Naive B cell (primary cell): ENCODE measurements at regions not wholly inside any gene's neighbourhood (a gene's known extent, or its start where the extent isn't known, plus 50 kb on each side); places are given as distances from the start of the nearest gene placed in this dataset.
A peak's percentile ranks its signal among the peaks of the same experiment; 100 is the strongest.

Experiments
- ATAC-seq, 2 donors: fragments of 150-1000 bp; cut with Tn5 transposase; 2 replicates each; pipeline ENCODE4 v1.10.0; 2021; ENCODE audit warnings: low read depth in 2 of 2, mild to moderate bottlenecking in 2 of 2, moderate library complexity in 2 of 2
- DNase-seq: peaks from one replicate; pipeline ENCODE4 v3.0.0; 2022
- H3K27ac Mint-ChIP-seq, 6 donors: one replicate each; pipeline ENCODE4 v1.8.0; 2020 to 2022; ENCODE audit warnings: mild to moderate bottlenecking in 6 of 6, mixed read lengths in 6 of 6, moderate library complexity in 5 of 6, inconsistent platforms in 2 of 6
- H3K27me3 Mint-ChIP-seq, 3 donors: one replicate each; pipeline ENCODE4 v1.8.0; 2021 to 2022; ENCODE audit warnings: mixed read lengths in 3 of 3, mild to moderate bottlenecking in 1 of 3
- H3K36me3 Mint-ChIP-seq, 2 donors: one replicate each; pipeline ENCODE4 v1.8.0; 2020 to 2022; ENCODE audit warnings: mixed read lengths in 2 of 2, inconsistent platforms in 1 of 2, mild to moderate bottlenecking in 1 of 2
- H3K4me1 Mint-ChIP-seq, 3 donors: one replicate each; pipeline ENCODE4 v1.8.0; 2020 to 2022; ENCODE audit warnings: mixed read lengths in 3 of 3, inconsistent platforms in 1 of 3, mild to moderate bottlenecking in 1 of 3, moderate library complexity in 1 of 3
- H3K4me3 Mint-ChIP-seq, 8 donors: one replicate each; pipeline ENCODE4 v1.8.0; 2020 to 2022; ENCODE audit warnings: mild to moderate bottlenecking in 8 of 8, mixed read lengths in 8 of 8, moderate library complexity in 8 of 8, inconsistent platforms in 2 of 8
- H3K9me3 Mint-ChIP-seq, 7 donors: one replicate each; pipeline ENCODE4 v1.8.0; 2020 to 2022; ENCODE audit warnings: mixed read lengths in 7 of 7, mild to moderate bottlenecking in 5 of 7, inconsistent platforms in 2 of 7, moderate library complexity in 1 of 7

DNA sequence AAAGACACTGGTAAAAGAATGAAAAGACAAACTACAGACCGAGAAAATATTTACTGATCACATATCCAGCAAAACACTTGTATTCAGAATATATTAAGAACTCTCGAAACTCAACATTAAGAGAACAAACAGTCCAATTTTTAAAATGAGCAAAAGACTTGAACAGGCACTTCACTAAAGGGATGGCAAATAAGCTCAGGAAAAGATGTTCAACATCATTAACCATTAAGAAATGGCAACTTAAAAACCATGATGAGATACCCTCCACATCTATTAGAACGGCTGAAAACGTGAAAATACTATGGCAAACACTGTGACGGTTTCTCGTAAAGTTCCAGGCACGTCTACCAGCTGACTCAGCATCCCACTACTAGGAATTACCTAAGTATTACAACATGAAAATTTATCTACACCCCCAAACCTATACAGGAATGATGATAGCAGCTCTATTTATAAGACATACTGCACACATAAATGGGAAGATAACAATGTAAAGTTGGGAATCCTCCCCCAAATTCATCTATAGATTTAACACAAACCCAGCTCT, 86.1 kb upstream of the PROK2 start:
- Mint-ChIP-seq H3K9me3 (peaks cover 1 to 13% (median 3%) of the 10 kb centered on the region in 7 donors), H3K4me1 (peaks cover 4 to 9% (median 5%) of the 10 kb centered on the region in 3 donors), H3K27me3 (peaks cover 17 to 29% (median 28%) of the 10 kb centered on the region in 3 donors), H3K27ac (no peak overlapping the region), H3K4me3 (no peak overlapping the region), H3K36me3 (peaks cover 0 to 8% of the 10 kb centered on the region in 2 donors)
- DNase-seq (no peak), ATAC-seq (no peak)

DNA sequence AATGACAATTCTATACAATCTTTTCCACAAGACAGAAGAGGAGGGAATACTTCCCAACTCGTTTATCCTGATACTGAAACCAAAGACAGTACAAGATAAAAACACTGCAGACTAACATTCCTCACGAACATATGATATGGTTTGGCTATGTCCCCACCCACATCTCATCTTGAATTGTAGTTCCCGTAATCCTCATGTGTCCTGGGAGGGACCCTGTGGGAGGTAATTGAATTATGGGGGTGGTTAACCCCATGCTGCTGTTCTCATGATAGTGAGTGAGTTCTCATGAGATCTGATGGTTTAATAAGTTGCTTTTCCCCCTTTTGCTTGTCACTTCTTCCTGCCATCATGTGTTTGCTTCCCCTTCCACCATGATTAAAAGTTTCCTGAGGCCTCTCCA, 83.9 kb upstream of the PROK2 start:
- no peaks in the 10 kb centered on the region for H3K4me1 Mint-ChIP-seq
- H3K27me3 Mint-ChIP-seq = peaks cover 29 to 36% (median 33%) of the 10 kb centered on the region in 3 donors
- DNase-seq = no peak

DNA sequence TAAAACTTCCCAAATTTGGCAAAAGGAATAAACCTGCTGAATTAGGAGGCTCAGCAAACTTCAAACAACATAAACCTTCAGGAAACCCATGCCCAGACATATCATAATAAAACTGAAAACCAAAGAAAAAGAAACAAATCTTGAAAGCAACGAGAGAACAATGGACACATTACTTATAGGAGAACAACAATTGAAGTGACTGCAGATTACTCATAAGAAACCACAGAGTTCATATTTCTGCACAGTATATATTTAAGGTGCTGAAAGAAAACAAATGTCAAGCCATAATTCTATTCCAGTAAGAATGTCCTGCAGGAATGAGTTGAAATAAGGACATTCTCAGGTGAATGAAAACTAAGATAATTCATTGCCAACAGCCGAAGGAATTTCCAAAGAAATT, 80.8 kb upstream of the PROK2 start:
- no peak overlapping the region for H3K27ac Mint-ChIP-seq
- no peaks in the 10 kb centered on the region for H3K4me1 Mint-ChIP-seq
- H3K9me3 Mint-ChIP-seq = peaks cover 6 to 22% (median 13%) of the 10 kb centered on the region in 7 donors
- no peak for DNase-seq
- H3K27me3 Mint-ChIP-seq = peaks cover 50 to 62% (median 60%) of the 10 kb centered on the region in 3 donors
- H3K4me3 Mint-ChIP-seq = no peak overlapping the region
- ATAC-seq = no peak
- H3K36me3 Mint-ChIP-seq = peaks cover 9 to 27% of the 10 kb centered on the region in 2 donors

More for the DNA sequence above, 83.9 kb upstream of the PROK2 start:
- Mint-ChIP-seq H3K36me3 (peaks cover 0 to 8% of the 10 kb centered on the region in 2 donors), H3K27ac (no peak overlapping the region), H3K9me3 (peaks cover 1 to 13% (median 3%) of the 10 kb centered on the region in 7 donors), H3K4me3 (no peak overlapping the region)
- ATAC-seq = no peak

DNA sequence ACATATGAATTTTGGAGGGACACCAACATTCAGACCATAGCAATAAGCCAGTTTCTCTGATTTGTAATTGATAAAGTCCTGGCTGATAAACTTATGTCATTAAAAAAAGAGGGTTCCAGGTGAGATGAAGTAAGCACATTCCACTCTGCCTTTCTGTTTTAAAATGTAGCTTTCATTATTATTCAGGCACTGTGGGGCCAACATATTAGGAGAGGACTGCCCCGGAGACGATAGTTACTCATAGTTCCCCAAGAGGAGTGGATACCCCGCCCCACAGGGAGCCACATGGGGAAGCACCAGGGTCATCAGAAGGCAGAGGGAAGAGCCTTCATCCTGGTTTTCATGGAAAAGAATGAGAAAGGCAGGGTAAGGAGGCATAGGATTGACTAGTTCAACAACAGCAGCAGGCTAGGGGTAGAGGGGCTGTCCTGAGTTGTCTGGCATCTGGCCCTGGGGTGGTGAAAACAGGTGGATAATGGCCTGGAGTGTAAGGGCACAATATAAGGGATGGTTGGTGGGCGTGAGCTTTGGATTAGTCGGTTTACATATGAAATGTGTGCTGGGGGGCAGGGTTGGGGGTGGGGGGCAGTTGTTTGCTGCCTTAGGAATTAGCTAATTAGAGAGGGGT, 78.7 kb upstream of the PROK2 start:
- H3K4me1 Mint-ChIP-seq = no peaks in the 10 kb centered on the region
- no peak overlapping the region for H3K27ac Mint-ChIP-seq
- no peak overlapping the region for H3K4me3 Mint-ChIP-seq
- peaks cover 62 to 79% (median 76%) of the 10 kb centered on the region in 3 donors for H3K27me3 Mint-ChIP-seq
- ATAC-seq = no peak
- peaks cover 11 to 37% (median 17%) of the 10 kb centered on the region in 7 donors for H3K9me3 Mint-ChIP-seq
- DNase-seq = no peak
- peaks cover 18 to 36% of the 10 kb centered on the region in 2 donors for H3K36me3 Mint-ChIP-seq

DNA sequence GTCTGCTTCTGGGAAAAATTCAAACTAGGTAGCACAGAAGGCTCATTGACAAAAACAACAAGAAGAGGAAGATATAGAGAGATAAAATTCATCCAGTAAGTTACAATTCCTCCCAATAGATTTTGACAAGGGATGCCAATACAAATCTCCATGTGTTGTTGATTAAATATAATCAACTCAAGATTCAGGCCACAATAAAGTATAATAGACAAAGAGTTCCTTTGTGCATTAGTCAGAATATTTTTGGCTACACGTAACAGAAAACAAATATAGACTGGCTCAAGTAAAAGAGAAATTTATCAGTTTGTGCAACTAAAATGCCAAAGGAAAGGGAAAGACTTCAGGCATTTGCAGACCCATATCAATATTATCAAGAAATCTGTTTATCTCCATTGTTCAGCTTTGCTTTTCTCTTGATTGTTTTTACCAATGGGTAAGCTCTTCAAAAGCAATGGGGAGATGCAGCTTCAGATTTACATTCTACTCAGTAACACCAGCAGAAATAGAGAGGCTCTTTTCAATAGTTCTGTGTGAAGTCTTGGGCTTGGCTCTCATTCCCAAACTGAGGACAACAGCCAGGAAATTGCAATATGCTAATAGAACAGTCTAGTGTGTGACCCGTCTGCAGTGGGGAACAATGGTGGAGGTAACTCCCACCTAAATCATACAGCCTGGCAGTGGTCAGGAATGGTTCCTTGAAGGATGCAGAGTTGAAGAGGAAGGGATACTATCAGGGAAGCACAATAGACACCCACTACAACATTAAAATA, 77.6 kb upstream of the PROK2 start:
- Mint-ChIP-seq H3K4me3 (no peak overlapping the region), H3K36me3 (peaks cover 18 to 31% of the 10 kb centered on the region in 2 donors), H3K9me3 (peaks cover 10 to 29% (median 14%) of the 10 kb centered on the region in 7 donors), H3K27ac (no peak overlapping the region), H3K27me3 (peaks cover 62 to 85% (median 84%) of the 10 kb centered on the region in 3 donors), H3K4me1 (no peaks in the 10 kb centered on the region)
- ATAC-seq (no peak), DNase-seq (no peak)

DNA sequence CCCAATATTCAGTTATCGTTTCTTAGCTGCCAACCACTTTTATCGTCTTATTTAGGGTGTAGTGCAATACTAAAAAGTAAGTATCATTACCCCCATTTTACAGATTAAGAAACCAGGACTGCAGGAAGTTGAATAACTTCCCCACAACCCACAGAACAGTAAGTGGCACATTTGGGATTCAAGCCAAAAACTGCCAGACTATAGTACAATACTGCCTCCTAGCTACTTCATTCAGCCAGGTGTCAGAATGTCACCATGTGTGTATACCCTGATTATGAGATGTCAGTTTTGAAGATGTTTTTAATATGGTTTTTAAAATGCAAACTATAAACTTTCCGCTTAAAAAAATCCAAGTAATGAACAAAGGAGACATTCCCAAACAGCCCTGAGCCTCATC, 74.2 kb upstream of the PROK2 start:
- Mint-ChIP-seq H3K36me3 (peaks cover 18 to 27% of the 10 kb centered on the region in 2 donors), H3K4me3 (no peak overlapping the region), H3K27me3 (peaks cover 52 to 81% (median 75%) of the 10 kb centered on the region in 3 donors), H3K9me3 (peaks cover 10 to 24% (median 14%) of the 10 kb centered on the region in 7 donors), H3K4me1 (no peaks in the 10 kb centered on the region), H3K27ac (no peak overlapping the region)
- DNase-seq = no peak
- no peak for ATAC-seq

DNA sequence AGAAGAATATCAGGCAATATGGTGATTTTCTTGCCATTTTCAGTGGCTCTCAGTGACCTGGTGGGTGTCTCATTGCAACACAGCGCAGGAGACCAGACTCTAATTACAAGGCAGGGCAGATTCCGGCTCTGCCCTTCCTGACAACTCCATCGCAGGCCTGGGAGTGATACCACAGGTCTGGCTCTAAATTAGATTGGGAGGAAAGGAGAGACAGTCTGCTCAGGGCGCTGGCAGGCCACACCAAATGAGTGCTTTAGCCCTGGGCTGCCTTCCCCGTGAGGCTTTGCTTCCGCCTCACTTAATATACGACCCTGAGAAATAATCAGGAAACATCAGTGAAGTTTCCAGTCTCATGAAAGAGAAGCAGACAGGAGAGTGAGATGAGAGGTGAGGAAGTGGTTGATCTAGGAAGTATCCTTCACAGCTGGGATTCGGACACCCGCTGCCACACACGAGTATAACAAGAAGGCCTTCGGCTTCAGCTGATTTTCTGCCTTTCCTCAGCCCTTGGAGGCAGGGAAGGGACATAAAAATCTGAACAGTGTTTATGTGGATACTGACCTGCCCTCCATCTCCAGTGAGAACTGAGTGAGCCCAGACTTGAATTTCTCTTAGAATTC, 73.7 kb upstream of the PROK2 start:
- Mint-ChIP-seq H3K9me3 (peaks cover 10 to 24% (median 14%) of the 10 kb centered on the region in 7 donors), H3K4me1 (no peaks in the 10 kb centered on the region), H3K36me3 (peaks cover 18 to 27% of the 10 kb centered on the region in 2 donors), H3K4me3 (no peak overlapping the region), H3K27ac (no peak overlapping the region), H3K27me3 (peaks cover 57 to 81% (median 71%) of the 10 kb centered on the region in 3 donors)
- ATAC-seq (no peak), DNase-seq (no peak)

DNA sequence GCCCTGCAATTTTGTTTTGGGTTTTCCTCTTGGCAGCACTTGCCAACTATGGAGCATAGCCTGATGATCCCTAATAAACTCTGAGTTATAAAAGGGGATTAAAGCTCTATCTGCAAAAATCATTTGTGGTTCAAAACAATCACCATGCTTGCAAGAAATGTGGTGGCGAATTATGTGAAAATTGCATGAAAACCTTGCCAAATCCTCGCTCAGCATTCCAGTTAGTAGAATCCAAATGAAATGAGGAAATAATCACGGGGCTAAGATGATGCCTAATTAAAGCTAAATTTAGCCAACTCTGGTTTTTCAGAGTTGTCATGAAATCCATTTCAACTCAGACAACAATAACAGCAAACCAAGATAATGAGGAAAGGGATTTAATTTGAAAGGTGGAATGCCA, 73.0 kb upstream of the PROK2 start:
- no peak overlapping the region for H3K4me3 Mint-ChIP-seq
- H3K4me1 Mint-ChIP-seq = no peaks in the 10 kb centered on the region
- peaks cover 57 to 74% (median 65%) of the 10 kb centered on the region in 3 donors for H3K27me3 Mint-ChIP-seq
- no peak for ATAC-seq
- peaks cover 18 to 27% of the 10 kb centered on the region in 2 donors for H3K36me3 Mint-ChIP-seq
- no peak overlapping the region for H3K27ac Mint-ChIP-seq
- H3K9me3 Mint-ChIP-seq = peaks cover 10 to 24% (median 14%) of the 10 kb centered on the region in 7 donors
- DNase-seq = no peak

DNA sequence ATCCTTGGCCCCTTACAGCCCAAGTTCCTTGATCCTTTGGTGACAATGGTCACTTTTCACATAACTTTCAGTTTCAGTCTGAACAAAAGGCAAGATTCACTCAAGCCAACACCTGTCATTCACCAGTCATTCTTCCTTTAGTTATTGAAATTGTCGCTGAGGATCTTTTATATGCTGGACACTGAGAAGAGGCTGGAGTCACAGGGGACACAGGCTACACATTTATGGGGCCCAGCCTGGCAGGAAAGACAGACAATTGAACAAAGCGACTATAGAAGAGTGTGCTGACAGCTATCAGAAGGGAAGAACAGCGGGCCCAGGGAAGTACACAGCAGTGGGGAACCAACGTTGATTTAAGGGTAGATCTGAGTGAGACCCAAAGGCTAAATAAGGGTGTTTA, 69.8 kb upstream of the PROK2 start:
- Mint-ChIP-seq H3K4me3 (no peak overlapping the region), H3K9me3 (peaks cover 0 to 8% (median 0%) of the 10 kb centered on the region in 7 donors), H3K27ac (peak overlapping the region in 1 of 6 donors; percentile 16), H3K4me1 (no peaks in the 10 kb centered on the region), H3K27me3 (peaks cover 38 to 42% (median 41%) of the 10 kb centered on the region in 3 donors), H3K36me3 (no peaks in the 10 kb centered on the region)
- no peak for ATAC-seq
- no peak for DNase-seq

DNA sequence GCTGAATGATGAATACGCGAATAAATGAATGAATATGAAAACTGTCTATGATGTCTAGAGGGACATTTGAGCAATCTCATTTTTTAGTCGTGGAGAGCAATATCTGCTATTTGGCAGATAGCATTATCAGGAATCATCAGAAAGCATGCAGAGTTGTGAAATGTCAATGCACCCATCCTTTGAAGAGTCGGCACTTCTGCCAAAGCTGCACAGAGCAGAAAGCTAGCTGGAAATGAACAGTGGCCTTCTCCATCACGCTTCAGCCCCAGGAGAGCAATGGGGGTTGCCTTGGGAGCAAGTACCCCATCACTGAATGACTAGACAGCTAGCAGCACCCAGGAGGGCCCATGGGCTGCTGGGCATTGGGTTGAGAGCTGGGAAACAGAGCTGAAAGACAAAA, 69.1 kb upstream of the PROK2 start:
- H3K4me1 Mint-ChIP-seq = no peaks in the 10 kb centered on the region
- H3K36me3 Mint-ChIP-seq = no peaks in the 10 kb centered on the region
- H3K27me3 Mint-ChIP-seq = peaks cover 35 to 36% (median 36%) of the 10 kb centered on the region in 3 donors

DNA sequence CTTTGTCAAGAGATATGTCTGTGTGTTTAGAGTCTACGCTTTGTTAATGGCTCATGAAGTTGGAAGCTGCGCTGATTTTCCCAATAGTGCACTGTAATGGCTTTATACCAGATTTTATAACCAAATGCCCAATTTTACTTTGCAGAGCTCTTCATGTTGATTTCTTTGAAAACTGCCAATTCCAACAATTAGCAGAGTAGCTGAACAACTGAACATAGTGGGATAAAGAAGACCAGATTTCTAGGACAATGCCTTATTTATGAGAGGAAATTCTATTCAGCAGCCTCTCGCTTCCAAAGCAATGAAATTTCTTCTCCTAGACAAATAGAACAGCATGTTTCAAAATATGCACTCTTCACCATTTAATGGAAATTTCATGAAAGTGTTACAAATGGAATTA, 66.9 kb upstream of the PROK2 start:
- Mint-ChIP-seq H3K9me3 (peaks cover 0 to 14% (median 0%) of the 10 kb centered on the region in 7 donors), H3K4me1 (no peaks in the 10 kb centered on the region), H3K4me3 (no peak overlapping the region)

More for the DNA sequence above, 69.1 kb upstream of the PROK2 start:
- no peak overlapping the region for H3K4me3 Mint-ChIP-seq
- H3K9me3 Mint-ChIP-seq = peaks cover 0 to 9% (median 0%) of the 10 kb centered on the region in 7 donors
- ATAC-seq (no peak), DNase-seq (no peak)
- H3K27ac Mint-ChIP-seq = no peak overlapping the region

DNA sequence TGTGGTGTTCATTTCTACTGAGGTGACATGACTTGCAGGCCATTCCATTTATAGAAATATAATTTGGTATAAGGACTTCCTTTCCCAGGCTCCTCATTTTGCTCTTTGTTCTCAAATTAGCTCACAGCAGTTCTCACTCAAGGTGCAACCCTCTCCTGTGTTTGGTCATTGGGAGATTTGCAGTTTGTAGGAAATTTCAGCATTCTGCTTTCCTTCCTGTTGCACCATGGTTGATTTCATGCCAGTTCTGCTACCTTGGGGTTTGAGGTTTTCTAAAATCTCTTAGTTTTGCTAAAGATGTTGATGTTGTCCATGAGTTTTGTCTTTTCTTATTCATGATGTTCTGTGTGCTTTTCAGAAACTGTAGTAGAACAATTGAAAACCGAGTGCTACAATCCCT, 65.7 kb upstream of the PROK2 start:
- DNase-seq (no peak), ATAC-seq (no peak)
- no peak overlapping the region for H3K27ac Mint-ChIP-seq
- peaks cover 16 to 22% (median 18%) of the 10 kb centered on the region in 3 donors for H3K27me3 Mint-ChIP-seq
- H3K4me1 Mint-ChIP-seq = no peaks in the 10 kb centered on the region
- no peaks in the 10 kb centered on the region for H3K36me3 Mint-ChIP-seq
- no peak overlapping the region for H3K4me3 Mint-ChIP-seq
- peaks cover 0 to 14% (median 0%) of the 10 kb centered on the region in 7 donors for H3K9me3 Mint-ChIP-seq

More for the DNA sequence above, 66.9 kb upstream of the PROK2 start:
- Mint-ChIP-seq H3K27ac (no peak overlapping the region), H3K36me3 (no peaks in the 10 kb centered on the region), H3K27me3 (peaks cover 21 to 26% (median 22%) of the 10 kb centered on the region in 3 donors)
- ATAC-seq (no peak), DNase-seq (no peak)

DNA sequence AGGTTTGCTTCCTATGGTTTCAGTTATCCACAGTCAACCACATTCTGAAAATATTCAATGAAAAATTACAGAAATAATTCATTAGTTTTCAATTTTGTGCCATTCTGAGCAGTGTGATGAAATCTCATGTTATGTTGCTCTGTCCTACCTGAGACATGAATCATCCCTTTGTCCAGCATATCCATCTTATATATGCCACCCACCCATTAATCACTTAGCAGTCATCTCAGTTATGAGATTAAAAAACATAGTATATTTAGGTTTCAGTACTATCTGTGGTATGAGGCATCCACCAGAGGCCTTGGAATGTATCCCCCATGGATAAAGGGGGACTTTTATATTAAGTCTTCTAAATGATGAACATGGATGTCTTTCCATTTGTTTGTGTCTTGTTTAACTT, 64.7 kb upstream of the PROK2 start:
- Mint-ChIP-seq H3K27me3 (peaks cover 13 to 26% (median 17%) of the 10 kb centered on the region in 3 donors), H3K4me3 (no peak overlapping the region), H3K4me1 (no peaks in the 10 kb centered on the region), H3K27ac (no peak overlapping the region), H3K9me3 (peaks cover 0 to 14% (median 0%) of the 10 kb centered on the region in 7 donors), H3K36me3 (no peaks in the 10 kb centered on the region)
- DNase-seq = no peak
- ATAC-seq = no peak
